ENCODE measurements at regions not wholly inside any gene's neighbourhood (a gene's known extent, or its start where the extent isn't known, plus 50 kb on each side); places are given as distances from the start of the nearest gene placed in this dataset.
"Not testable (repeated sequence)": the region's sequence is repeated elsewhere in the genome, so short reads cannot be mapped to it uniquely, and the experiment has no call there.

DNA sequence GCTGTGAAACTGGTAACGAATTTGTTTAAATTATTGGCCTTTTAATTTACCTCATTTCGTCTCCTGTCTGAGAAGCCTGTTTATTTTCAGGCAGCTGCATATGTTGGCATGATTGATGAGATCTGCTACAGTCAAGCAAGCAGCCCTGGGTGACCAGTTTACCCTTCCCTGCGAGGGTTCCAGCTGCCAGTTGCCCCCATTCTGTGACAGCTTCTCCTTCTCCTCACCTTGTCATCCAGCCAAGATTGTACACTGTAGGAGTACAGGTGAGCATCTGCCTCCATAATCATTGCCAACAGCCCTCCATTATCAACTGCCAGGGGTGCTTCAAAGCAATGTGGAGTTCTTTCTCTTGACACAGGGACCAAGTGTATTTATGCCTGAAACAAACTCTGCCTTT is 1979.9 kb upstream of the PRR20A start (continued):
- TF ChIP-seq YY1 (IDR thresholded peaks at IDR 0.05) (no peak), HNF4A (conservative IDR thresholded peaks at IDR 0.05) (no peak)

DNA sequence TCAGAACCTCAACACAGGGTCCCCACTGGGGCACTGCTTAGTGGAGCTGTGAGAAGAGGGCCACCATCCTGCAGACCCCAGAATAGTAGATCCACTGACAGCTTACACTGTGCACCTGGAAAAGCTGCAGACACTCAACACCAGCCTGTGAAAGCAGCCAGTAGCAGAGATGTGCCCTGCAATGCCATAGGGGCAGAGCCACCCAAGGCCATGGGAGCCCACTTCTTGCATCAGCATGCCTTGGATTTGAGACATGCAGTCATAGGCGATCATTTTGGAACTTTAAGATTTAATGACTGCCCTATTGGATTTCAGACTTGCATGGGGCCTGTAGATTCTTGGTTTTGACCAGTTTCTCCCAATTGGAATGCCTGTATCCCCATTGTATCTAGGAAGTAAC is 1962.1 kb upstream of the PRR20A start:
- not testable (repeated sequence) for H3K9me3 ChIP-seq (ENCODE audit: control insufficient read depth in 4 of 4, low read length in 3 of 4); DNase-seq (ENCODE audit: low spot score); H3K27ac ChIP-seq (ENCODE audit: low read depth in 1 of 2, low read length in 2 of 2); H3K4me1 ChIP-seq (ENCODE audit: control insufficient read depth in 4 of 4, insufficient read depth in 4 of 4, low read length in 3 of 4); H3K4me3 ChIP-seq (ENCODE audit: low read depth in 1 of 3, low read length in 3 of 3); H3K9ac ChIP-seq (ENCODE audit: low read depth in 1 of 2, low read length in 2 of 2); H3K36me3 ChIP-seq (ENCODE audit: control insufficient read depth in 4 of 4, insufficient read depth in 3 of 4, low read depth in 1 of 4, low read length in 3 of 4); H3K27me3 ChIP-seq (ENCODE audit: control insufficient read depth in 4 of 4, insufficient read depth in 4 of 4, low read length in 3 of 4)
- 80% methylated on average over 1 of the region's 1 CpG for WGBS

DNA sequence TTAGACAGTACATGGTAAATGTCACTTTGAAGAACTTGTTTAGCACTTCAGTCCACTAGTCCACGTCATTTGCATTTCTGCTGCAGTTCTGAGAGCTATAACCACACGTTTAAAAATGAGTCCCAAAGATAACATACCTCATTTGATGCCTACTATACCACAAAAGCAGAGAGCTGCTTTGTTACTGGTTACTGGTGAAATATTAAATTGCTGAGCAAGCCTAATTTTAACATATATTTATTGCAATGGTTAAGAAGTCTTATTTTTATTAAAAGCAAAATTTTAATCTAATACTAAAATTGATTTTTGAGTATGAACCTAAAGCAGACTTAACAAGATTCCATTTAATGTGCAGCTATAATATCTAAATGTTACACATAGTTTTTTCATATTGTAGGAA is 1949.7 kb upstream of the PRR20A start:
- DNase-seq (ENCODE audit: low spot score): no peak
- 46% methylated on average over 2 of the region's 2 CpGs for WGBS
- no peaks in the 10 kb centered on the region for H3K36me3 ChIP-seq (ENCODE audit: control insufficient read depth in 4 of 4, insufficient read depth in 3 of 4, low read depth in 1 of 4, low read length in 3 of 4)

DNA sequence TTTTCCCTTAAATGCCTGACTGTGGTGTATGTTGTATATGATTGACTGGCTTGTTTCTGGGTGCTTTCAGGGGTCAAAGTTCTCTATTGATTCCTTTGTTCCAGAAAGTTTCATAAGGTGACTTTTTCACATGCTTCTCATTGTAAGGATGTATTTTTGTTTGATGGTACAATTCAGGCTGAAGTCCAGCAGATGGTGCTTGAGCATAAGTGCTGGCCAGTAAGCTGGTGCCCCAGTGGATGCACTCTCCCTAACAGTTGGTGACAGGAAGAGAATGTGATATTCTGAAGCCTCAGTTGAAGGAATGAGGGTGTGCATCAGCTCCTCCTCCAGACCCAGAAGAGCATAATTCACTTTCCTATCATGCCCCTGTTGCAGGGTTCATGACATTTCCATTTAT is 1941.6 kb upstream of the PRR20A start:
- H3K9me3 ChIP-seq (ENCODE audit: control insufficient read depth in 4 of 4, low read length in 3 of 4): peaks cover 0 to 2% (median under 1%) of the 10 kb centered on the region in 4 donors
- no peaks in the 10 kb centered on the region for H3K36me3 ChIP-seq (ENCODE audit: control insufficient read depth in 4 of 4, insufficient read depth in 3 of 4, low read depth in 1 of 4, low read length in 3 of 4)
- no peak for DNase-seq (ENCODE audit: low spot score)
- no peaks in the 10 kb centered on the region for H3K4me1 ChIP-seq (ENCODE audit: control insufficient read depth in 4 of 4, insufficient read depth in 4 of 4, low read length in 3 of 4)
- H3K27ac ChIP-seq (ENCODE audit: low read depth in 1 of 2, low read length in 2 of 2): no peak overlapping the region
- no peak overlapping the region for H3K9ac ChIP-seq (ENCODE audit: low read depth in 1 of 2, low read length in 2 of 2)
- no peaks in the 10 kb centered on the region for H3K27me3 ChIP-seq (ENCODE audit: control insufficient read depth in 4 of 4, insufficient read depth in 4 of 4, low read length in 3 of 4)
- H3K4me3 ChIP-seq (ENCODE audit: low read depth in 1 of 3, low read length in 3 of 3): no peak overlapping the region
- TF ChIP-seq YY1 (IDR thresholded peaks at IDR 0.05) (no peak), SP1 (IDR thresholded peaks at IDR 0.05) (no peak), RAD21 (IDR thresholded peaks at IDR 0.05) (peak; percentile 47 to 72), RXRA (IDR thresholded peaks at IDR 0.05) (no peak)
- TF ChIP-seq, protein P1, sequence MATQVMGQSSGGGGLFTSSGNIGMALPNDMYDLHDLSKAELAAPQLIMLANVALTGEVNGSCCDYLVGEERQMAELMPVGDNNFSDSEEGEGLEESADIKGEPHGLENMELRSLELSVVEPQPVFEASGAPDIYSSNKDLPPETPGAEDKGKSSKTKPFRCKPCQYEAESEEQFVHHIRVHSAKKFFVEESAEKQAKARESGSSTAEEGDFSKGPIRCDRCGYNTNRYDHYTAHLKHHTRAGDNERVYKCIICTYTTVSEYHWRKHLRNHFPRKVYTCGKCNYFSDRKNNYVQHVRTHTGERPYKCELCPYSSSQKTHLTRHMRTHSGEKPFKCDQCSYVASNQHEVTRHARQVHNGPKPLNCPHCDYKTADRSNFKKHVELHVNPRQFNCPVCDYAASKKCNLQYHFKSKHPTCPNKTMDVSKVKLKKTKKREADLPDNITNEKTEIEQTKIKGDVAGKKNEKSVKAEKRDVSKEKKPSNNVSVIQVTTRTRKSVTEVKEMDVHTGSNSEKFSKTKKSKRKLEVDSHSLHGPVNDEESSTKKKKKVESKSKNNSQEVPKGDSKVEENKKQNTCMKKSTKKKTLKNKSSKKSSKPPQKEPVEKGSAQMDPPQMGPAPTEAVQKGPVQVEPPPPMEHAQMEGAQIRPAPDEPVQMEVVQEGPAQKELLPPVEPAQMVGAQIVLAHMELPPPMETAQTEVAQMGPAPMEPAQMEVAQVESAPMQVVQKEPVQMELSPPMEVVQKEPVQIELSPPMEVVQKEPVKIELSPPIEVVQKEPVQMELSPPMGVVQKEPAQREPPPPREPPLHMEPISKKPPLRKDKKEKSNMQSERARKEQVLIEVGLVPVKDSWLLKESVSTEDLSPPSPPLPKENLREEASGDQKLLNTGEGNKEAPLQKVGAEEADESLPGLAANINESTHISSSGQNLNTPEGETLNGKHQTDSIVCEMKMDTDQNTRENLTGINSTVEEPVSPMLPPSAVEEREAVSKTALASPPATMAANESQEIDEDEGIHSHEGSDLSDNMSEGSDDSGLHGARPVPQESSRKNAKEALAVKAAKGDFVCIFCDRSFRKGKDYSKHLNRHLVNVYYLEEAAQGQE (IDR thresholded peaks at IDR 0.05): no peak
- TF ChIP-seq, protein P2, sequence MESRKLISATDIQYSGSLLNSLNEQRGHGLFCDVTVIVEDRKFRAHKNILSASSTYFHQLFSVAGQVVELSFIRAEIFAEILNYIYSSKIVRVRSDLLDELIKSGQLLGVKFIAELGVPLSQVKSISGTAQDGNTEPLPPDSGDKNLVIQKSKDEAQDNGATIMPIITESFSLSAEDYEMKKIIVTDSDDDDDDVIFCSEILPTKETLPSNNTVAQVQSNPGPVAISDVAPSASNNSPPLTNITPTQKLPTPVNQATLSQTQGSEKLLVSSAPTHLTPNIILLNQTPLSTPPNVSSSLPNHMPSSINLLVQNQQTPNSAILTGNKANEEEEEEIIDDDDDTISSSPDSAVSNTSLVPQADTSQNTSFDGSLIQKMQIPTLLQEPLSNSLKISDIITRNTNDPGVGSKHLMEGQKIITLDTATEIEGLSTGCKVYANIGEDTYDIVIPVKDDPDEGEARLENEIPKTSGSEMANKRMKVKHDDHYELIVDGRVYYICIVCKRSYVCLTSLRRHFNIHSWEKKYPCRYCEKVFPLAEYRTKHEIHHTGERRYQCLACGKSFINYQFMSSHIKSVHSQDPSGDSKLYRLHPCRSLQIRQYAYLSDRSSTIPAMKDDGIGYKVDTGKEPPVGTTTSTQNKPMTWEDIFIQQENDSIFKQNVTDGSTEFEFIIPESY (IDR thresholded peaks at IDR 0.05): no peak

More for the DNA sequence above, 1949.7 kb upstream of the PRR20A start:
- H3K27ac ChIP-seq (ENCODE audit: low read depth in 1 of 2, low read length in 2 of 2): no peak overlapping the region
- H3K9ac ChIP-seq (ENCODE audit: low read depth in 1 of 2, low read length in 2 of 2): no peak overlapping the region
- H3K27me3 ChIP-seq (ENCODE audit: control insufficient read depth in 4 of 4, insufficient read depth in 4 of 4, low read length in 3 of 4): no peaks in the 10 kb centered on the region
- H3K4me3 ChIP-seq (ENCODE audit: low read depth in 1 of 3, low read length in 3 of 3): no peak overlapping the region
- no peaks in the 10 kb centered on the region for H3K4me1 ChIP-seq (ENCODE audit: control insufficient read depth in 4 of 4, insufficient read depth in 4 of 4, low read length in 3 of 4)
- H3K9me3 ChIP-seq (ENCODE audit: control insufficient read depth in 4 of 4, low read length in 3 of 4): peaks cover 0 to 2% (median under 1%) of the 10 kb centered on the region in 4 donors
- no peak for TF ChIP-seq TAF1 (conservative IDR thresholded peaks at IDR 0.05)
- no peak for TF ChIP-seq FOXA1 (IDR thresholded peaks at IDR 0.05)
- TF ChIP-seq, protein P1 (IDR thresholded peaks at IDR 0.05): no peak
- TF ChIP-seq SP1 (IDR thresholded peaks at IDR 0.05): no peak
- TF ChIP-seq HNF4A (conservative IDR thresholded peaks at IDR 0.05): no peak
- no peak for TF ChIP-seq EGR1 (IDR thresholded peaks at IDR 0.05; ENCODE audit: low read depth in 2 of 2)
- TF ChIP-seq, protein P2 (IDR thresholded peaks at IDR 0.05): no peak
- no peak for TF ChIP-seq GABPA (IDR thresholded peaks at IDR 0.05 in 1 of 2, conservative IDR thresholded peaks at IDR 0.05 in 1 of 2)
- TF ChIP-seq NR2F2 (IDR thresholded peaks at IDR 0.05): no peak
- TF ChIP-seq RXRA (IDR thresholded peaks at IDR 0.05): no peak
